ENCODE measurements at regions not wholly inside any gene's neighbourhood (a gene's known extent, or its start where the extent isn't known, plus 50 kb on each side); places are given as distances from the start of the nearest gene placed in this dataset.

GRCh38 chr6:169868458-169868857 is 117.0 kb downstream of the ERMARD start:
- Histone ChIP-seq H3K9ac (replicated peaks in 1 of 4; ENCODE audit: extremely low read depth in 1 of 4, low read depth in 3 of 4, low read length in 3 of 4) (no peak overlapping the region), H3K14ac (ENCODE audit: insufficient read length) (no peak overlapping the region), H4K5ac (ENCODE audit: insufficient read length, low read depth, low read length) (no peak overlapping the region), H3K56ac (replicated peaks; ENCODE audit: insufficient read length, low read depth, low read length) (no peak overlapping the region), H3K27ac (ENCODE audit: low read depth, low read length) (no peak overlapping the region), H4K20me1 (replicated peaks in 1 of 2; ENCODE audit: control insufficient read depth in 1 of 2, insufficient read depth in 2 of 2, low read length in 2 of 2) (peaks cover 0 to 2% of the 10 kb centered on the region in 2 experiments), H3K4me1 (replicated peaks in 1 of 4; ENCODE audit: control insufficient read depth in 3 of 4, insufficient read depth in 4 of 4, low read length in 3 of 4) (no peaks in the 10 kb centered on the region), H4K91ac (replicated peaks; ENCODE audit: insufficient read length, low read length) (no peak overlapping the region), H3K79me2 (ENCODE audit: control insufficient read depth in 1 of 2, insufficient read depth in 2 of 2, low read length in 2 of 2) (no peaks in the 10 kb centered on the region), H3K23me2 (ENCODE audit: low read depth, low read length) (peaks cover 5% of the 10 kb centered on the region), H3K4me2 (ENCODE audit: insufficient read depth in 1 of 2, low read depth in 2 of 2, low read length in 2 of 2) (no peak overlapping the region), H2BK120ac (replicated peaks; ENCODE audit: low read depth, low read length) (no peak overlapping the region), H2BK15ac (ENCODE audit: low read length) (no peak overlapping the region), H3K36me3 (ENCODE audit: control insufficient read depth in 2 of 4, insufficient read depth in 4 of 4, low read length in 3 of 4) (no peaks in the 10 kb centered on the region), H3K23ac (ENCODE audit: insufficient read length) (no peak overlapping the region), H3K4me3 (ENCODE audit: extremely low read depth in 1 of 4, insufficient read depth in 2 of 4, low read depth in 3 of 4, low read length in 4 of 4) (no peak overlapping the region), H2BK20ac (ENCODE audit: low read length) (no peak overlapping the region), H4K8ac (ENCODE audit: extremely low read depth, insufficient read depth, low read length) (no peak overlapping the region), H3K27me3 (replicated peaks in 1 of 4; ENCODE audit: control insufficient read depth in 3 of 4, extremely low read depth in 1 of 4, insufficient read depth in 3 of 4, low read length in 3 of 4) (no peaks in the 10 kb centered on the region; a peak in 1 of 7 replicates), H2AK5ac (ENCODE audit: low read depth, low read length) (no peak overlapping the region), H3K79me1 (ENCODE audit: low read depth, low read length) (0 out of 2 replicates have a peak, but pooled peaks cover 1% of the 10 kb centered on the region), H2BK12ac (ENCODE audit: low read depth, low read length) (no peak overlapping the region), H3K18ac (ENCODE audit: extremely low read depth, low read length) (no peak overlapping the region), H3K9me3 (ENCODE audit: insufficient read depth in 2 of 2, low read depth in 1 of 2, low read length in 1 of 2) (peaks cover 2 to 6% of the 10 kb centered on the region in 2 experiments; a peak in 2 of 4 replicates), H2AFZ (ENCODE audit: low read length) (no peak overlapping the region), H2BK5ac (ENCODE audit: low read depth, low read length) (no peak overlapping the region), H3K4ac (replicated peaks; ENCODE audit: insufficient read length, low read depth, low read length) (no peak overlapping the region)
- DNase-seq (ENCODE audit: low read depth in 1 of 2, low spot score in 2 of 2) (peak in 1 of 2 experiments; percentile 41), FAIRE-seq (no peak)
- WGBS, 2 experiments (ENCODE audit: extremely low coverage in 1 of 2, insufficient coverage in 1 of 2, insufficient read length in 1 of 2, insufficient replicate concordance in 2 of 2, low coverage in 1 of 2, low lambda C conversion rate in 2 of 2, missing lambda C conversion rate in 1 of 2) = 90% methylated on average over 19 of the region's 19 CpGs; no CpG with 5 or more reads in 1 of the 2 experiments
- CTCF ChIA-PET (ENCODE audit: partially characterized antibody) = interaction anchor here (3.4 kb wide), 1 partner anchor 37 kb away, joined by 14 read pairs; no protein-coding TSS in a partner anchor
- TF ChIP-seq TEAD4 (IDR thresholded peaks at IDR 0.05; ENCODE audit: low read depth, low read length) (no peak), CHD1 (IDR thresholded peaks at IDR 0.05; ENCODE audit: low read depth, low read length) (no peak), TCF12 (IDR thresholded peaks at IDR 0.05; ENCODE audit: low read depth, low read length) (no peak)
- POLR2A ChIA-PET (ENCODE audit: partially characterized antibody) = interaction anchor here (1.1 kb wide), 1 partner anchor 10 kb away, joined by 3 read pairs; no protein-coding TSS in a partner anchor

Measured in H1 (cell line).